ENCODE measurements at regions not wholly inside any gene's neighbourhood (a gene's known extent, or its start where the extent isn't known, plus 50 kb on each side); places are given as distances from the start of the nearest gene placed in this dataset.
"Not testable (repeated sequence)": the region's sequence is repeated elsewhere in the genome, so short reads cannot be mapped to it uniquely, and the experiment has no call there.

- DNase-seq, result no peak
Measured at GRCh38 chr3:104297617-104298016, 1069.1 kb upstream of the ALCAM start.

GRCh38 chr3:104298662-104299061 lies 1068.0 kb upstream of the ALCAM start:
- no peak for DNase-seq

- DNase-seq, result peak; percentile 8
Measured at GRCh38 chr3:104316118-104316517, 1050.6 kb upstream of the ALCAM start.

GRCh38 chr3:104323226-104323625 lies 1043.5 kb upstream of the ALCAM start:
- no peak for DNase-seq

GRCh38 chr3:104347291-104347690 lies 1019.4 kb upstream of the ALCAM start:
- no peak for DNase-seq

- no peak for DNase-seq
Measured at GRCh38 chr3:104349836-104350235, 1016.9 kb upstream of the ALCAM start.

GRCh38 chr3:104353951-104354350 lies 1012.8 kb upstream of the ALCAM start:
- no peak for DNase-seq

- peak; percentile 96 for DNase-seq
Measured at GRCh38 chr3:104359546-104359945, 1007.2 kb upstream of the ALCAM start.

GRCh38 chr3:104360038-104360437 lies 1006.7 kb upstream of the ALCAM start:
- no peak for DNase-seq

- not testable (repeated sequence) for DNase-seq
Measured at GRCh38 chr3:104361748-104362147, 1005.0 kb upstream of the ALCAM start.

- no peak for DNase-seq
Measured at GRCh38 chr3:104362319-104362718, 1004.4 kb upstream of the ALCAM start.

GRCh38 chr3:104367000-104367399 lies 999.7 kb upstream of the ALCAM start:
- no peak for DNase-seq

- no peak for DNase-seq
Measured at GRCh38 chr3:104368760-104369159, 997.9 kb upstream of the ALCAM start.

- DNase-seq, result no peak
Measured at GRCh38 chr3:104385421-104385820, 981.3 kb upstream of the ALCAM start.

- DNase-seq, result peak; percentile 57
Measured at GRCh38 chr3:104388619-104389018, 978.1 kb upstream of the ALCAM start.

- no peak for DNase-seq
Measured at GRCh38 chr3:104392327-104392726, 974.4 kb upstream of the ALCAM start.

- peak; percentile 13 for DNase-seq
Measured at GRCh38 chr3:104396974-104397669, 969.6 kb upstream of the ALCAM start.

GRCh38 chr3:104397713-104398112 lies 969.0 kb upstream of the ALCAM start:
- no peak for DNase-seq

GRCh38 chr3:104402902-104403301 lies 963.8 kb upstream of the ALCAM start:
- DNase-seq, result no peak

- DNase-seq, result no peak
Measured at GRCh38 chr3:104411757-104412156, 955.0 kb upstream of the ALCAM start.

GRCh38 chr3:104412608-104413580 lies 953.8 kb upstream of the ALCAM start:
- DNase-seq, result peak; percentile 35

GRCh38 chr3:104428337-104428925 lies 938.3 kb upstream of the ALCAM start:
- no peak for DNase-seq

GRCh38 chr3:104429727-104430126 lies 937.0 kb upstream of the ALCAM start:
- no peak for DNase-seq

- peak; percentile 55 for DNase-seq
Measured at GRCh38 chr3:104436506-104436905, 930.2 kb upstream of the ALCAM start.
